AG10803 (cell line): ENCODE measurements at regions not wholly inside any gene's neighbourhood (a gene's known extent, or its start where the extent isn't known, plus 50 kb on each side); places are given as distances from the start of the nearest gene placed in this dataset.

Source experiments
- DNase-seq: peaks from one replicate; pipeline ENCODE4 v3.0.0; 2010; ENCODE audit warnings: low read depth
- H3K4me3 ChIP-seq: 2 replicates; pipeline ENCODE4 v1.5.1; 2011; ENCODE audit warnings: mild to moderate bottlenecking, low read length, control low read depth
- TF ChIP-seq, protein P1 (sequence below): conservative IDR thresholded peaks from 2 replicates; pipeline ENCODE4 v1.5.1; 2011; ENCODE audit warnings: mild to moderate bottlenecking, low read length, control low read depth, inconsistent platforms

DNA sequence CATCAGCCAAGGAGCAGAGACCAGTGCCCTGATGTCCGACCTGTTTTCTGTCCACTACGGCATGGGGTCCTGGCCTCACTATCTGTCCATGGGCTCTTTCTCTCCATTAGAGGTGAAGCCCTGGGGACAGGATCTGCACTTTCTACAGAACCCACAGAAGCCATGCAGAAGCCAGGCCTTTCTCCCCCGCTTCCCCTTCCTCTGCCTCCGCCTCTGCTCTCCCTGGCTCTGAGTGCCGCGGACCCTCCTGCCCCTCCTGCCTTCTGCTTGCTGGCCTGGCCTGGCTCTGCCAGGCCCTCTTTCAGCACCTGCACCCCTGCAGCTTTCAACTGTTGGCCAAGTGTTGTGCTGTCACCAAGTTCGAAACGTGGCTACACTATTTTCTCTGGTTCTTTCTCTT, 439.8 kb upstream of the ZMIZ1 start:
- TF ChIP-seq, protein P1, sequence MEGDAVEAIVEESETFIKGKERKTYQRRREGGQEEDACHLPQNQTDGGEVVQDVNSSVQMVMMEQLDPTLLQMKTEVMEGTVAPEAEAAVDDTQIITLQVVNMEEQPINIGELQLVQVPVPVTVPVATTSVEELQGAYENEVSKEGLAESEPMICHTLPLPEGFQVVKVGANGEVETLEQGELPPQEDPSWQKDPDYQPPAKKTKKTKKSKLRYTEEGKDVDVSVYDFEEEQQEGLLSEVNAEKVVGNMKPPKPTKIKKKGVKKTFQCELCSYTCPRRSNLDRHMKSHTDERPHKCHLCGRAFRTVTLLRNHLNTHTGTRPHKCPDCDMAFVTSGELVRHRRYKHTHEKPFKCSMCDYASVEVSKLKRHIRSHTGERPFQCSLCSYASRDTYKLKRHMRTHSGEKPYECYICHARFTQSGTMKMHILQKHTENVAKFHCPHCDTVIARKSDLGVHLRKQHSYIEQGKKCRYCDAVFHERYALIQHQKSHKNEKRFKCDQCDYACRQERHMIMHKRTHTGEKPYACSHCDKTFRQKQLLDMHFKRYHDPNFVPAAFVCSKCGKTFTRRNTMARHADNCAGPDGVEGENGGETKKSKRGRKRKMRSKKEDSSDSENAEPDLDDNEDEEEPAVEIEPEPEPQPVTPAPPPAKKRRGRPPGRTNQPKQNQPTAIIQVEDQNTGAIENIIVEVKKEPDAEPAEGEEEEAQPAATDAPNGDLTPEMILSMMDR: no peak
- no peak overlapping the region for H3K4me3 ChIP-seq
- DNase-seq: no peak

DNA sequence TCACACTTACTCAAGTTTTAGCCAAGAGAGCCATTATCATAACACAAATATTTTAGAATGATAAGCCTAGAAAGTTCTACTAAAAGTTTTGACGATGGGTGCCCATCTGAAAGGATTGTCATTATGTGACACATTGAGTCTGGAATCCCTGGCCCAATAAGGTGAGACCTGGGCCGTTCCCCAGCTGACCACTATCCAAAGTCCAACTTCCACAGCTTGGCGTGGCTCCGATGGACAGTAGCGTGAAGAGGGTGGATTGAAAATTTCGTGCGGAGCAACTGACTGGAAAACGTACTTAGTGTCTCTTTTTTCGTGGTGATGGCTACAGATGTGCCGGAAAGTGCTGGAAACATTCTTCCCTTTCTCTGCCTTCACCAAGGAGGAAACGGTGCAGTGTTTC, 439.0 kb upstream of the ZMIZ1 start:
- TF ChIP-seq, protein P1: no peak
- H3K4me3 ChIP-seq: no peak overlapping the region
- no peak for DNase-seq

DNA sequence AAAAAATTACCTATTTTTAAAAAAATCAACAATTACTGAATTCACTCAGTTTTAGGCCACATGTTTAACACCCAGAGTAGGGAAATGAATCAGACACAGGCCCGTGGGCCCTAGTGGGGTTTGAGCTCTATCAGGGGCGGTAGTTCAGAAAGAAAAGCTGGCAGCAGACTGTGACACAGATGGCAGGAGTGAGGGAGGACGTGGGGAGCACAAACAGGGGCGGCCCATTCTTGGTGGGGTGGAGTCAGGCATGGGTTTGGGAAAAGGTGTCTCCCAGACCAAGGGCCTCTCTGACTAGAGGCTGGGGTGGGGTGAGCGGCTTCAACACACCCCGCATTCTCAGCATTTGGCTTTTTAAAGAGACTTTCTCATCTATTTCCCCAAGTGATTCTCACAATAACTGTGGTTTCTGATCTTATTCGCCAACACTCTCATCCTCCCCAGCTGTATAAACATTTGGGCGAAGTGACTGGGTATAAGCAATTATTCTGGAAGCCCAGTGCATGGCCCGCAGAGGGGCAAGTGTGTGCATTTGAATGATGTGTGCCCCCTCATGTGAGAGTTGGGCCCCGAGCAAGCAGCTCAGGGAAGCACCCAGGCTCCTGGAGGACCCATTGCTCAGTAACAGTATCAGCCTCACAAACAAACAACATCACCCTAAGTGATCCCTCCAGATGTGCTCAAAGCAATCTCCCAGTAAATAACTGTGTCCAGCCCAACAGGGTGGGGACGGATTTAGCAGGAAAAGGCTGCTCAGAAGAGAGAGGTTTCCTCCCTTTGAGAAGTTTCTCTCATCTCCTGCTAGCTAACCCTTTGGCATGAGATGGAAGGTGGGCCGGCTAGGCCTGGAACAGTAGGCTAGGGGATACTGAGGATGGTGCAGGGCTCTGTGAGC, 437.6 kb upstream of the ZMIZ1 start:
- no peak overlapping the region for H3K4me3 ChIP-seq
- TF ChIP-seq, protein P1: no peak
- peak; percentile 37 for DNase-seq

DNA sequence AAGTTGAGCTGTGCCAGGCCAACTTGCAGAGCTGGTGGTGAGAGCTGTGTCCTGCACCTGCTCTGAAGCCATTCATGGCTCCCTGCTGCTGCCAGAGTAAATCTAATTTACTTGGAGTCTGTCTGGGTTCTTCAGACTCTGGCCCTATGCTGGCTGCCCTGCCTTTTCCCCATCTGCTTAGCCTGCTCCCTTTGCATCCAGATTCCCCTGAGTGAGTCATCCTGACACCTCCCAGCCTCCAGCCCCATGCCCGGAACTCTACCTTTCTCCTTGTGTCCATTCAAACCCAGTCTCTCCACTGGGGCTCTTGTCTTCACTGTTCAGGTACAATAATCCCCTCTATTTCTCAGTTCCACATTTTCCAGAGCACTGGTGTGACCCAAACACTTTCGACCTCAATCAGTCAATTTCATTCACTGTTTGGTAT, 434.4 kb upstream of the ZMIZ1 start:
- no peak overlapping the region for H3K4me3 ChIP-seq
- TF ChIP-seq, protein P1: no peak
- DNase-seq: peak; percentile 57

DNA sequence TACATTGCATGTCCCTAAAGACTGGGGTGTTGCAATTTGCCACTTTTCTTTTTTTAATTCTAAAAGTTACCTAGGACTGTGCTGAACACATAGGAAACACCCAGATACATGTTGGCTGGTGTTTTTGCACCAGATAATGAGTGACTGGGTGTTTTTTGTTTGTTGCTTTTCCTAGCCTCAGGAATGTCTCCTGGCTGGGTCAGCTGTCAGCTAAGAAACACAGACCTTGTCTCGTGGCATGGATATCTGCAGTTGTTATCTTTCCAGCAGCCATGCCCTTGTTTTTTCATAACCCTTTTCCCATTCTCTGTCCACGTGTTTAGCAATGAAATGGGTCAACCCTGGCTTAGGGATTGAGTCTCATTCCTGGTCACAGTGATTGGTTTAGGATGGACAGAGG, 433.9 kb upstream of the ZMIZ1 start:
- TF ChIP-seq, protein P1: no peak
- DNase-seq: peak; percentile 60
- no peak overlapping the region for H3K4me3 ChIP-seq

DNA sequence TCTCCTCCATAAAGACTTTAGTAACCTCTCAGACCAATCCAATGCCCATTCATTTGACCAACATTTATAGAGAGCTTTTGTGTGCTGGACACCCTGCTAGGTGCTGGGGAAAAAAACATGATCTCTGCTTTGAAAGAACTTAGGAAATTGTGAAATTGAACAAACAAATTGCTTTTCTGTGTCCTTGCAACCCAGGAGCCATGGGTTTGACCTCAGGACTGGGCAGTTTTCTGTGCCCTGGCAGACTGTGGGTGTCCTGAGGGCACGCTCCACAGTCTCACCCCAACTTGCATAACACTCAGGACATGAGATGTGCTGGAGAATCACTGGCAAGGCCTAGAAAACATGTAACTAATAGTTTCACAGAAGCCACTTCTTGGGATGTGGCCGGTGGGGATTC, 429.1 kb upstream of the ZMIZ1 start:
- no peak overlapping the region for H3K4me3 ChIP-seq
- no peak for DNase-seq
- TF ChIP-seq, protein P1: no peak
